ENCODE measurements at regions not wholly inside any gene's neighbourhood (a gene's known extent, or its start where the extent isn't known, plus 50 kb on each side); places are given as distances from the start of the nearest gene placed in this dataset.
"Not testable (repeated sequence)": the region's sequence is repeated elsewhere in the genome, so short reads cannot be mapped to it uniquely, and the experiment has no call there.

GRCh38 chr4:114034189-114034588 is 54.7 kb upstream of the ARSJ start:
- Mint-ChIP-seq H3K4me3 (no peak overlapping the region), H3K9me3 (no peaks in the 10 kb centered on the region), H3K4me1 (ENCODE audit: low read depth) (no peaks in the 10 kb centered on the region), H3K27ac (no peak overlapping the region), H3K36me3 (ENCODE audit: low read depth) (no peaks in the 10 kb centered on the region), H3K27me3 (ENCODE audit: low read depth) (peaks cover 16% of the 10 kb centered on the region)
- DNase-seq (ENCODE audit: low spot score), result no peak

GRCh38 chr4:114036426-114036825 is 57.0 kb upstream of the ARSJ start:
- Mint-ChIP-seq H3K9me3 (no peaks in the 10 kb centered on the region), H3K36me3 (ENCODE audit: low read depth) (no peaks in the 10 kb centered on the region), H3K27me3 (ENCODE audit: low read depth) (peaks cover 15% of the 10 kb centered on the region), H3K27ac (no peak overlapping the region), H3K4me3 (no peak overlapping the region), H3K4me1 (ENCODE audit: low read depth) (peaks cover 7% of the 10 kb centered on the region)
- no peak for DNase-seq (ENCODE audit: low spot score)

GRCh38 chr4:114036864-114037263 is 57.4 kb upstream of the ARSJ start:
- DNase-seq (ENCODE audit: low spot score), result no peak
- Mint-ChIP-seq H3K4me3 (no peak overlapping the region), H3K27ac (no peak overlapping the region), H3K36me3 (ENCODE audit: low read depth) (no peaks in the 10 kb centered on the region), H3K4me1 (ENCODE audit: low read depth) (peaks cover 7% of the 10 kb centered on the region), H3K9me3 (no peaks in the 10 kb centered on the region), H3K27me3 (ENCODE audit: low read depth) (peaks cover 15% of the 10 kb centered on the region)

- H3K27ac Mint-ChIP-seq, result no peak overlapping the region
- H3K27me3 Mint-ChIP-seq (ENCODE audit: low read depth), result peaks cover 17% of the 10 kb centered on the region
- no peak for DNase-seq (ENCODE audit: low spot score)
Measured at GRCh38 chr4:114037988-114038387, 58.5 kb upstream of the ARSJ start.

GRCh38 chr4:114038762-114039387 is 59.4 kb upstream of the ARSJ start:
- Mint-ChIP-seq H3K27me3 (ENCODE audit: low read depth) (peaks cover 17% of the 10 kb centered on the region), H3K4me3 (no peak overlapping the region), H3K27ac (no peak overlapping the region), H3K4me1 (ENCODE audit: low read depth) (peaks cover 7% of the 10 kb centered on the region), H3K9me3 (no peaks in the 10 kb centered on the region), H3K36me3 (ENCODE audit: low read depth) (no peaks in the 10 kb centered on the region)
- DNase-seq (ENCODE audit: low spot score), result no peak

More at GRCh38 chr4:114037988-114038387, 58.5 kb upstream of the ARSJ start:
- H3K4me1 Mint-ChIP-seq (ENCODE audit: low read depth), result peaks cover 7% of the 10 kb centered on the region
- H3K4me3 Mint-ChIP-seq, result no peak overlapping the region
- no peaks in the 10 kb centered on the region for H3K36me3 Mint-ChIP-seq (ENCODE audit: low read depth)
- no peaks in the 10 kb centered on the region for H3K9me3 Mint-ChIP-seq

- Mint-ChIP-seq H3K9me3 (no peaks in the 10 kb centered on the region), H3K27me3 (ENCODE audit: low read depth) (peaks cover 13% of the 10 kb centered on the region), H3K27ac (no peak overlapping the region), H3K36me3 (ENCODE audit: low read depth) (no peaks in the 10 kb centered on the region), H3K4me1 (ENCODE audit: low read depth) (peaks cover 7% of the 10 kb centered on the region), H3K4me3 (no peak overlapping the region)
- no peak for DNase-seq (ENCODE audit: low spot score)
Measured at GRCh38 chr4:114040319-114041116, 61.1 kb upstream of the ARSJ start.

- Mint-ChIP-seq H3K36me3 (ENCODE audit: low read depth) (no peaks in the 10 kb centered on the region), H3K4me3 (no peak overlapping the region), H3K27ac (no peak overlapping the region), H3K27me3 (ENCODE audit: low read depth) (peaks cover 13% of the 10 kb centered on the region), H3K4me1 (ENCODE audit: low read depth) (peaks cover 7% of the 10 kb centered on the region), H3K9me3 (no peaks in the 10 kb centered on the region)
- DNase-seq (ENCODE audit: low spot score), result no peak
Measured at GRCh38 chr4:114041117-114041475, 61.6 kb upstream of the ARSJ start.

GRCh38 chr4:114043116-114043515 is 63.7 kb upstream of the ARSJ start:
- peaks cover 10% of the 10 kb centered on the region for H3K27me3 Mint-ChIP-seq (ENCODE audit: low read depth)
- H3K4me3 Mint-ChIP-seq, result no peak overlapping the region
- peaks cover 7% of the 10 kb centered on the region for H3K4me1 Mint-ChIP-seq (ENCODE audit: low read depth)
- H3K36me3 Mint-ChIP-seq (ENCODE audit: low read depth), result no peaks in the 10 kb centered on the region
- DNase-seq (ENCODE audit: low spot score), result no peak
- H3K27ac Mint-ChIP-seq, result no peak overlapping the region
- no peaks in the 10 kb centered on the region for H3K9me3 Mint-ChIP-seq

- H3K9me3 Mint-ChIP-seq; H3K4me3 Mint-ChIP-seq; H3K4me1 Mint-ChIP-seq (ENCODE audit: low read depth); H3K36me3 Mint-ChIP-seq (ENCODE audit: low read depth); DNase-seq (ENCODE audit: low spot score); H3K27me3 Mint-ChIP-seq (ENCODE audit: low read depth); H3K27ac Mint-ChIP-seq: not testable (repeated sequence)
Measured at GRCh38 chr4:114044351-114044750, 64.9 kb upstream of the ARSJ start.

- Mint-ChIP-seq H3K4me1 (ENCODE audit: low read depth) (no peaks in the 10 kb centered on the region), H3K9me3 (no peaks in the 10 kb centered on the region), H3K4me3 (no peak overlapping the region), H3K36me3 (ENCODE audit: low read depth) (no peaks in the 10 kb centered on the region), H3K27ac (no peak overlapping the region), H3K27me3 (ENCODE audit: low read depth) (peaks cover 2% of the 10 kb centered on the region)
- DNase-seq (ENCODE audit: low spot score), result no peak
Measured at GRCh38 chr4:114046331-114046730, 66.9 kb upstream of the ARSJ start.

- H3K27ac Mint-ChIP-seq; H3K4me3 Mint-ChIP-seq; DNase-seq (ENCODE audit: low spot score); H3K27me3 Mint-ChIP-seq (ENCODE audit: low read depth); H3K36me3 Mint-ChIP-seq (ENCODE audit: low read depth); H3K4me1 Mint-ChIP-seq (ENCODE audit: low read depth); H3K9me3 Mint-ChIP-seq: not testable (repeated sequence)
Measured at GRCh38 chr4:114048154-114048553, 68.7 kb upstream of the ARSJ start.

- no peak for DNase-seq (ENCODE audit: low spot score)
- Mint-ChIP-seq H3K36me3 (ENCODE audit: low read depth) (no peaks in the 10 kb centered on the region), H3K27ac (no peak overlapping the region), H3K4me1 (ENCODE audit: low read depth) (no peaks in the 10 kb centered on the region), H3K4me3 (no peak overlapping the region), H3K9me3 (no peaks in the 10 kb centered on the region), H3K27me3 (ENCODE audit: low read depth) (peaks cover 4% of the 10 kb centered on the region)
Measured at GRCh38 chr4:114052227-114052626, 72.8 kb upstream of the ARSJ start.

- Mint-ChIP-seq H3K4me3 (no peak overlapping the region), H3K36me3 (ENCODE audit: low read depth) (no peaks in the 10 kb centered on the region)
Measured at GRCh38 chr4:114056599-114056998, 77.2 kb upstream of the ARSJ start.

GRCh38 chr4:114057746-114058145 is 78.3 kb upstream of the ARSJ start:
- no peaks in the 10 kb centered on the region for H3K9me3 Mint-ChIP-seq
- no peaks in the 10 kb centered on the region for H3K4me1 Mint-ChIP-seq (ENCODE audit: low read depth)
- H3K27me3 Mint-ChIP-seq (ENCODE audit: low read depth), result peaks cover 4% of the 10 kb centered on the region
- H3K4me3 Mint-ChIP-seq, result no peak overlapping the region
- no peak overlapping the region for H3K27ac Mint-ChIP-seq
- H3K36me3 Mint-ChIP-seq (ENCODE audit: low read depth), result no peaks in the 10 kb centered on the region
- no peak for DNase-seq (ENCODE audit: low spot score)

More at GRCh38 chr4:114056599-114056998, 77.2 kb upstream of the ARSJ start:
- H3K4me1 Mint-ChIP-seq (ENCODE audit: low read depth), result no peaks in the 10 kb centered on the region
- H3K9me3 Mint-ChIP-seq, result no peaks in the 10 kb centered on the region
- no peak for DNase-seq (ENCODE audit: low spot score)
- peaks cover 4% of the 10 kb centered on the region for H3K27me3 Mint-ChIP-seq (ENCODE audit: low read depth)
- no peak overlapping the region for H3K27ac Mint-ChIP-seq

- Mint-ChIP-seq H3K4me1 (ENCODE audit: low read depth) (no peaks in the 10 kb centered on the region), H3K4me3 (no peak overlapping the region), H3K36me3 (ENCODE audit: low read depth) (no peaks in the 10 kb centered on the region), H3K9me3 (no peaks in the 10 kb centered on the region), H3K27me3 (ENCODE audit: low read depth) (no peaks in the 10 kb centered on the region), H3K27ac (no peak overlapping the region)
- no peak for DNase-seq (ENCODE audit: low spot score)
Measured at GRCh38 chr4:114062499-114062898, 83.1 kb upstream of the ARSJ start.

All from T-helper 2 cell treated with Interferon-gamma antibody and Interleukin-4, amounts not matched to agents 5 μg/mL and 100 μg/mL, for 36 hours (primary cell).